ENCODE measurements at regions not wholly inside any gene's neighbourhood (a gene's known extent, or its start where the extent isn't known, plus 50 kb on each side); places are given as distances from the start of the nearest gene placed in this dataset.

DNA sequence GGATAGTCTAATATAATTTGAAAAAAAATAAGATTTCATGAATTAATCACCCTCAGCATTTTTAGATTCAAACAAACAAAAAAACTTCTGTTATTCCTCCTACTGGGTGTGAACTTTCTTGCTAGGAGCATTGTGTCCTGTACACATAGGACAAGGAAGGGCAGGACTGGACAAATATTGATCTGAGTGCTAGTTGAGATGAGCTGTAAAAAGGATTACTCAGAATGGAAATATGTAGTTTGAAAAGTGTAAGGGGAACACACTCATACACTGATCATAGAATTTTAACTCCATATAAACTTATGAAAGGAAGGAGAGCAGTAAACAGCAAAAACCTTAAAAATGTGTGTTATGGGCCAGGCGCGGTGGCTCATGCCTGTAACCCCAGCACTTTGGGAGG lies 156.5 kb upstream of the ZNF648 start:
- no peaks in the 10 kb centered on the region for H3K27me3 ChIP-seq (replicated peaks; ENCODE audit: control insufficient read depth, insufficient read depth, low read length, poor library complexity, severe bottlenecking)
- no peak overlapping the region for H3K27ac ChIP-seq (ENCODE audit: insufficient read depth, low read length, poor library complexity, severe bottlenecking)
- H3K36me3 ChIP-seq (ENCODE audit: control insufficient read depth, insufficient read depth, low read length): no peaks in the 10 kb centered on the region
- DNase-seq: no peak
- no peaks in the 10 kb centered on the region for H3K9me3 ChIP-seq (ENCODE audit: control insufficient read depth, low read length)
- H3K4me3 ChIP-seq (ENCODE audit: insufficient read depth, low read depth, low read length, poor library complexity, severe bottlenecking): no peak overlapping the region
- no peaks in the 10 kb centered on the region for H3K4me1 ChIP-seq (ENCODE audit: control insufficient read depth, insufficient read depth, low read length, poor library complexity, severe bottlenecking)

DNA sequence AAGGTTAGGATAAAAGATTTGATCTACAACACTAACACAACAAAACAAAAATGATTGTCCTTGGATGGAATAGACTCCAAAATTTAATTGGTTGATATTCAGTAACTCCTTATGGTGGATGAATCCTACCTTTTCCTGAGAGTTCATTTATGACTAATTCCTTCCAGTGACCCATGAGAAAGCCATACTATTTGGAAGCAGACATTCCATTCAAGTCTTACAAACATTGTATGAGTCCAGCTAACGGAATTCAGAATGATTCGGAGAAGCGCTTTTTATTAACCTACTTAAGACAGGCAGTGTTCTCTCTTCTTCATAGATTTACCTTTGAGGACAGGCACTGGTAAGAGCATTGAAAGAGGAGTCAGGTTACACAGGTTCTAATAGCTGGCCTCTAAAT lies 155.6 kb upstream of the ZNF648 start:
- no peak overlapping the region for H3K4me3 ChIP-seq (ENCODE audit: insufficient read depth, low read depth, low read length, poor library complexity, severe bottlenecking)
- no peak overlapping the region for H3K27ac ChIP-seq (ENCODE audit: insufficient read depth, low read length, poor library complexity, severe bottlenecking)
- H3K27me3 ChIP-seq (replicated peaks; ENCODE audit: control insufficient read depth, insufficient read depth, low read length, poor library complexity, severe bottlenecking): no peaks in the 10 kb centered on the region
- no peak for DNase-seq
- no peaks in the 10 kb centered on the region for H3K9me3 ChIP-seq (ENCODE audit: control insufficient read depth, low read length)
- H3K4me1 ChIP-seq (ENCODE audit: control insufficient read depth, insufficient read depth, low read length, poor library complexity, severe bottlenecking): no peaks in the 10 kb centered on the region
- no peaks in the 10 kb centered on the region for H3K36me3 ChIP-seq (ENCODE audit: control insufficient read depth, insufficient read depth, low read length)

DNA sequence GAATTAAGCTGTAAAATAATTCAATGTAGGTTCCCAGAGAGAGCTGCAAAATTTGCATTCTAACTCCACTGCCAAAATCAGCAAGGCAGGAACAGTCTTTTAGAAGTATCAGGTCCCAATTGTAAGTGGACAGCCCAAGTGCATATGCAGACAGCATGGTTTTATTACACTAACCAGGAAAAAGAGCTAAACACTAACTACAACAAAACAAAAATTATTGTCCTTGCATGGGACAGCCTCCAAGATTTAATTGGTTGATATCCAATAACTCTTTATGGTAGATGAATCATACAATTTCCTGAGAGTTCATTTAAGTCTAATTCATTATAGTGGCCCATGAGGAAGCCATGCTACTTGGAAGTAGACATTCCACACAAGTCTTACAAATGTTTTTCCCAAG lies 154.3 kb upstream of the ZNF648 start:
- H3K9me3 ChIP-seq (ENCODE audit: control insufficient read depth, low read length): no peaks in the 10 kb centered on the region
- no peak for DNase-seq

DNA sequence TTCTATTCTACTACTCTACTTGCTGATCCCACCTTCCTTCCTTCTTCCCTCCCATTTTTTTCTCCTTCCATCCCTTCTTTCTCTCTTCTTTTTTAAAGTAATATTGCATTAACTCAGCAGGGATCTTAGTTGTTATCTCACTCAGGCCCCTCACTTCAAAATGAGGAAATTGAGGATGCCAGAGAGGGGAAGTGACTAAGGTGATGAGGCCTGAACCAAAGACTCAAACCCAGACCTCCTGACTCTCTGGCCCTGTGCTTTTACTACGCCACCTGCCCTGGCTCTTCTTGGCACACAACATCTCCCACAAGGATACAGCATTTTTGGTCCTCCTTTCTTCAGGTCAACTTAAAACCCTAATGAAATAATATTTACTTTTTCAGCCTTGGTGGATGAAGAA lies 151.7 kb upstream of the ZNF648 start:
- Histone ChIP-seq H3K27ac (ENCODE audit: insufficient read depth, low read length, poor library complexity, severe bottlenecking) (no peak overlapping the region), H3K36me3 (ENCODE audit: control insufficient read depth, insufficient read depth, low read length) (no peaks in the 10 kb centered on the region), H3K4me3 (ENCODE audit: insufficient read depth, low read depth, low read length, poor library complexity, severe bottlenecking) (no peak overlapping the region), H3K4me1 (ENCODE audit: control insufficient read depth, insufficient read depth, low read length, poor library complexity, severe bottlenecking) (no peaks in the 10 kb centered on the region), H3K27me3 (replicated peaks; ENCODE audit: control insufficient read depth, insufficient read depth, low read length, poor library complexity, severe bottlenecking) (no peaks in the 10 kb centered on the region), H3K9me3 (ENCODE audit: control insufficient read depth, low read length) (no peaks in the 10 kb centered on the region)
- DNase-seq: no peak

More for the DNA sequence above, 154.3 kb upstream of the ZNF648 start:
- H3K27ac ChIP-seq (ENCODE audit: insufficient read depth, low read length, poor library complexity, severe bottlenecking): no peak overlapping the region
- no peaks in the 10 kb centered on the region for H3K27me3 ChIP-seq (replicated peaks; ENCODE audit: control insufficient read depth, insufficient read depth, low read length, poor library complexity, severe bottlenecking)
- H3K4me3 ChIP-seq (ENCODE audit: insufficient read depth, low read depth, low read length, poor library complexity, severe bottlenecking): no peak overlapping the region
- no peaks in the 10 kb centered on the region for H3K4me1 ChIP-seq (ENCODE audit: control insufficient read depth, insufficient read depth, low read length, poor library complexity, severe bottlenecking)
- H3K36me3 ChIP-seq (ENCODE audit: control insufficient read depth, insufficient read depth, low read length): no peaks in the 10 kb centered on the region

DNA sequence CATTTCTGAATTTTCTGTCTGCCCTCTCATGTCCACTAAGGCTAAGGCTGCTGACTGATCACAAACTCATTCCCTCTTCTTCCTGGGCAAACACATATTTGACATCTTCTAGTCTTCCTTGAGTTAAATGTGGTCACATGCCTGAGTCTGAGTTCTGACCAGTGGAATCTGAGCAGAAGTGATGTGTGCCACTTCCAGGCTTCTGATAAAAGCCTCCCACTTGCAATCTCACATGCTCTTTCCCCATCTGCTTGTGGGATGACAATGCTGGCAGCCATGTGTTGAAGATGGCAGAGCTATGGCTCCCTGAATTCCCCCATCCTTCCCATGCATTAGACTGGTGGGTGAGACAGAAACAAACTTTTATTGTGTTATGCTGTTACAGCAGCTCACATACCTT lies 149.9 kb upstream of the ZNF648 start:
- H3K36me3 ChIP-seq (ENCODE audit: control insufficient read depth, insufficient read depth, low read length): no peaks in the 10 kb centered on the region
- H3K4me3 ChIP-seq (ENCODE audit: insufficient read depth, low read depth, low read length, poor library complexity, severe bottlenecking): no peak overlapping the region
- no peaks in the 10 kb centered on the region for H3K27me3 ChIP-seq (replicated peaks; ENCODE audit: control insufficient read depth, insufficient read depth, low read length, poor library complexity, severe bottlenecking)
- H3K27ac ChIP-seq (ENCODE audit: insufficient read depth, low read length, poor library complexity, severe bottlenecking): no peak overlapping the region
- H3K4me1 ChIP-seq (ENCODE audit: control insufficient read depth, insufficient read depth, low read length, poor library complexity, severe bottlenecking): no peaks in the 10 kb centered on the region
- no peaks in the 10 kb centered on the region for H3K9me3 ChIP-seq (ENCODE audit: control insufficient read depth, low read length)
- DNase-seq: no peak

DNA sequence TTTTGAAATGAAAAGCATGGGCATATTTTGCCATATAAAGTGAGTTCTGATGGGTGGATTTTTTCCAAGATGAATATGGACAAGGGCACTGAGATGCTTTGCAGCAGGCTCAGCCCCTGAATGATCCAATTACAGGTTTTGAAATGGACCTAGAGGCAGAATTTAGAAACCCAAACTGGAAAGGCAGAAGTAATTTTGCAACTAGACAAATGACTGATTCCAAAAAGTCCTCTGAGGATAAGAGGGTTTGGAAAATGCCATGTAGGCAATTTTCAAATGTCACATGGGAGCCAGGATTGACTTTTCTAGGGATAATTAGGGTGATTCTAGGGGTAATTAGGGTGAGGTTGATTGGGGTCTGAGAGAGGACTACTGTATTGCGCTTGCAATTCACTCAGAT lies 148.9 kb upstream of the ZNF648 start:
- Histone ChIP-seq H3K9me3 (ENCODE audit: control insufficient read depth, low read length) (no peaks in the 10 kb centered on the region), H3K36me3 (ENCODE audit: control insufficient read depth, insufficient read depth, low read length) (no peaks in the 10 kb centered on the region), H3K27ac (ENCODE audit: insufficient read depth, low read length, poor library complexity, severe bottlenecking) (no peak overlapping the region), H3K27me3 (replicated peaks; ENCODE audit: control insufficient read depth, insufficient read depth, low read length, poor library complexity, severe bottlenecking) (no peaks in the 10 kb centered on the region), H3K4me3 (ENCODE audit: insufficient read depth, low read depth, low read length, poor library complexity, severe bottlenecking) (no peak overlapping the region), H3K4me1 (ENCODE audit: control insufficient read depth, insufficient read depth, low read length, poor library complexity, severe bottlenecking) (no peaks in the 10 kb centered on the region)
- DNase-seq: no peak

DNA sequence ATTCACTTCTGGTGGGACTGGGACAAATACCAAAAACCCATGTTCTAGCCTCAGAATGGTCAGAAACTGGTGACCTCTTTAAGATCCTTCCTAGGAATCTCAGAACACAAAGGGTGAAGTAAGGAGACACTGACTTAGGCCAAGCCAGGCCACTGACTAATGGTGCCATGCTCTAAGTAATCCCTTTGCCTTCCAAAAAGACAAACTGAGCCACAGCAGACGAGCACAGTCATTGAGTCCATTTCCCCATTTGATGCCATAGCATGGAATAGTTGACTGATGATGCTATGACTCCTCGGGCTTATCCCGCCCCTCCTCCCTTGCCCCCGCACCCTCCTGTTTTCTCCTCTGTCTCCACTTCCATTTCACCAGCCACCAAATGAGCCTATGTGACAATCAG lies 145.8 kb upstream of the ZNF648 start:
- H3K9me3 ChIP-seq (ENCODE audit: control insufficient read depth, low read length): no peaks in the 10 kb centered on the region
- no peak overlapping the region for H3K27ac ChIP-seq (ENCODE audit: insufficient read depth, low read length, poor library complexity, severe bottlenecking)
- no peaks in the 10 kb centered on the region for H3K27me3 ChIP-seq (replicated peaks; ENCODE audit: control insufficient read depth, insufficient read depth, low read length, poor library complexity, severe bottlenecking)
- no peaks in the 10 kb centered on the region for H3K4me1 ChIP-seq (ENCODE audit: control insufficient read depth, insufficient read depth, low read length, poor library complexity, severe bottlenecking)
- H3K36me3 ChIP-seq (ENCODE audit: control insufficient read depth, insufficient read depth, low read length): no peaks in the 10 kb centered on the region
- DNase-seq: no peak
- H3K4me3 ChIP-seq (ENCODE audit: insufficient read depth, low read depth, low read length, poor library complexity, severe bottlenecking): no peak overlapping the region

DNA sequence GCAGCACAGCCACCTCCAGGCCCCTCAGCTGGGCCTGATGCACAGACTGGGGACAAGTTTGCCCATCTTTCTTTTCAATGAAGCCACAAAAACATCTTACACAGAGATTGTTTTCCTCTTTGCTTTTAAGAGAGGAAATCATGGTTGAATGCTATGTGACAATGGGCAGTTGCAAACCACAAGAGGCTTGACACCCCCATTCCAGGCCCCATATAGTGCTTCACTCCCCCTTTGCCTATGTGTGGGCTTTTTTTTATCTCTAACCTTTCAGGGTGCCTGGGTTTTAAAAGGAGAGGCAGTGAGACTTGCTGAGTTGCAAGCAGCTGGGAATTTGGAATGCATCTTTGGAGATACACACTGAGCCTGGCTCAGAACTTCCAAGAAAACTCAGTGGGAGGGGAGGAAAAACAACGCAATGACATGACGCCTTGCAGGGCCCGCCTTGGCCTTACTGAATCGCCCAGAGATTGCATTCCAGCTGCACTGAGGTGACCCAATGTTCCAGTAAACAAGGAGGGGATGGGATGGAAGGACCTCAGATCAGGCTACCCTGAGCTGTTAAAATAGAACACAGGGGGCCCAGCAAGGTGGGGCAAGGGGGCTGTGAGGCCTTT lies 145.2 kb upstream of the ZNF648 start:
- Histone ChIP-seq H3K9me3 (ENCODE audit: control insufficient read depth, low read length) (no peaks in the 10 kb centered on the region), H3K27me3 (replicated peaks; ENCODE audit: control insufficient read depth, insufficient read depth, low read length, poor library complexity, severe bottlenecking) (no peaks in the 10 kb centered on the region), H3K4me3 (ENCODE audit: insufficient read depth, low read depth, low read length, poor library complexity, severe bottlenecking) (no peak overlapping the region), H3K4me1 (ENCODE audit: control insufficient read depth, insufficient read depth, low read length, poor library complexity, severe bottlenecking) (no peaks in the 10 kb centered on the region), H3K27ac (ENCODE audit: insufficient read depth, low read length, poor library complexity, severe bottlenecking) (no peak overlapping the region), H3K36me3 (ENCODE audit: control insufficient read depth, insufficient read depth, low read length) (no peaks in the 10 kb centered on the region)
- DNase-seq: no peak

DNA sequence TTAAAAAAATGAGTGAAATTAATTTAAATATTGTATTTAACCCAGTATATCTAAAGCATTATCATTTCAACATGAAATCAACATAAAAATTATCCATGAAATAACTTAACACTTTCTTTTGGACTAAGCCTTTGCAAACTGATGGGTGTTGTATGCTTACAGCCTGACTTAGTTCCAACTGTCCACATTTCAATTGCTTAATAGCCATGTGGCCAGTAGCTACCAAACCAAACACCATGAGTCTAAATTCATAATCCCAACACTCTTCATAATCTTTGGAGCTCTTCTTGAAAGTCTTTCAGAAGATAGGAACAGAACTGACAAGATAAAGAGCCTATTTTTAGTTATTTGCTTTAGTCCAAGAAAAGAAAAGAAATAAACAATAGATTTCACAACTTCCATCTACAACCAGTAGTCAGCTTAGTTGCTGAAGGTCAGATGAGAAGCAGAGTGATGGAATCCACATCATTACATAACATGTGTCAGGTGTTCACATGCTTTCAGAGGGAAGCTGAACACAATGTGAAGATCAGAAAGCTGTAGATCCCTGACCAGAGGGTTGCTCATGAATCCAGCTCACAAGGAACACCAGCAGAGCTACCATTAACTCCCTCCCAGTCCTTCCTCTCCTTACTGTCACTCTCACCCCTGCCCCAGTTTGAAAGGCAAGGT lies 144.0 kb upstream of the ZNF648 start:
- Histone ChIP-seq H3K27me3 (replicated peaks; ENCODE audit: control insufficient read depth, insufficient read depth, low read length, poor library complexity, severe bottlenecking) (no peaks in the 10 kb centered on the region), H3K27ac (ENCODE audit: insufficient read depth, low read length, poor library complexity, severe bottlenecking) (no peak overlapping the region), H3K4me3 (ENCODE audit: insufficient read depth, low read depth, low read length, poor library complexity, severe bottlenecking) (no peak overlapping the region), H3K36me3 (ENCODE audit: control insufficient read depth, insufficient read depth, low read length) (no peaks in the 10 kb centered on the region), H3K4me1 (ENCODE audit: control insufficient read depth, insufficient read depth, low read length, poor library complexity, severe bottlenecking) (no peaks in the 10 kb centered on the region), H3K9me3 (ENCODE audit: control insufficient read depth, low read length) (no peaks in the 10 kb centered on the region)
- DNase-seq: no peak

DNA sequence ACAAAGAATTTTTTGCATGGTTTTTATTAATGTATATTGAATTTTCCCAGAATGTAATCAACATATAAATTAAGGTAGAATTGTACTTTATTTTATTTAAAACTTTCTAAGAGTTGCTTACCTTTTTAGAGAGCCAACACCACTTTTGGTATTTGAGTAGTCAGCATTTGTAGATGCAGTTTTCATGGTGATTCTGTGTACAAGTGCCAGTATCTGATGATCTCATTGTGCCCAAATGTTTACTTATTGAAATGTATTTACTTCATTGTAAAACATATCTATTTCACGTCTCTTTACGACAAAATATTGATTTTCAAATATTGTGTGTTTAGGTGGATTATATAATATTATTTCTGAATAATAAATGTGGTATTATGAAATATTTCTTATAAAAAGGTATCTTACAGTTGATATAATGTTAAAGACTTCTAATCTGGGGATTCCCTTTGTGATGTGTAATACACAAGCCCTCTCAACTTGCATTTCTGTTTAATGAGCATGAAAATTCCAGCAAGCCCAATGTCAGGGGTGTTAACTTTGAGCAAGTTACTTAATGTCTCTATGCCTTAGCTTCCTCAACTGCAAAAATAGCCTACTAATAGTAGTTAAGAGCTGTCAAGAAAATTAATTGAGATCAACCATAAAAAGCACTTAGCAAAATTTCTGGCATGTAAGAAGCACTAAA lies 141.8 kb upstream of the ZNF648 start:
- Histone ChIP-seq H3K4me1 (ENCODE audit: control insufficient read depth, insufficient read depth, low read length, poor library complexity, severe bottlenecking) (no peaks in the 10 kb centered on the region), H3K36me3 (ENCODE audit: control insufficient read depth, insufficient read depth, low read length) (no peaks in the 10 kb centered on the region), H3K9me3 (ENCODE audit: control insufficient read depth, low read length) (no peaks in the 10 kb centered on the region), H3K27me3 (replicated peaks; ENCODE audit: control insufficient read depth, insufficient read depth, low read length, poor library complexity, severe bottlenecking) (no peaks in the 10 kb centered on the region), H3K4me3 (ENCODE audit: insufficient read depth, low read depth, low read length, poor library complexity, severe bottlenecking) (no peak overlapping the region), H3K27ac (ENCODE audit: insufficient read depth, low read length, poor library complexity, severe bottlenecking) (no peak overlapping the region)
- DNase-seq: no peak

Measured in effector memory CD4-positive, alpha-beta T cell (primary cell).